ENCODE measurements at regions not wholly inside any gene's neighbourhood (a gene's known extent, or its start where the extent isn't known, plus 50 kb on each side); places are given as distances from the start of the nearest gene placed in this dataset.

DNA sequence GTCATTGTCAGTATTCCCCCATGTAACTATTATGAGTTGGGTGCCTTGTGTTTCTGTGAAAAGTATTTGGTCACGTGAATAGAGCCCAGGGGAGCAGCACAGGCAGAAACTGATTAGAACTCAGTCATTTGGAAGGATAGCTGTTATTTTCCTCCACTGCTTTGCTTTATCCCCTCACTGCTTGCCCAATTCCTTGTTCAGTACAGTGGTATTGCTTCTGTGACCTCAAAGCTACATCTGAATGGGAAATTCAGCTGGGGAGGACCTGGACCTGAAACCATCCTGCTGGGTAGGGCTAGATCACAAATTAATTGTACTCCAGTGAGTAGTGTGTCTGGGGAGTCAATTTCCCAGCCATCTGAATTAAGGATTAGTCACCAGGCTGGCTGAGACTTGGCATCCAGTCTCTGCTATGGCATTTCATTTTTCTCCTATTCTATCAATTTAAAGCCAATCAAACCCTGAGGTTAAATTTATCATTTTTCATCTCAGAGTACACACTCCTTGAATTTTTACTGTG, 1231.6 kb upstream of the GYPC start:
- H3K4me3 ChIP-seq, result no peak overlapping the region
- H3K9me2 ChIP-seq (ENCODE audit: insufficient read depth), result no peaks in the 10 kb centered on the region
- CTCF ChIA-PET, result no interaction called here
- no peaks in the 10 kb centered on the region for H3K4me1 ChIP-seq (replicated peaks; ENCODE audit: insufficient read depth)
- no peak for TF ChIP-seq EZH2 (IDR thresholded peaks at IDR 0.05; ENCODE audit: low read depth)
- TF ChIP-seq, protein P1, sequence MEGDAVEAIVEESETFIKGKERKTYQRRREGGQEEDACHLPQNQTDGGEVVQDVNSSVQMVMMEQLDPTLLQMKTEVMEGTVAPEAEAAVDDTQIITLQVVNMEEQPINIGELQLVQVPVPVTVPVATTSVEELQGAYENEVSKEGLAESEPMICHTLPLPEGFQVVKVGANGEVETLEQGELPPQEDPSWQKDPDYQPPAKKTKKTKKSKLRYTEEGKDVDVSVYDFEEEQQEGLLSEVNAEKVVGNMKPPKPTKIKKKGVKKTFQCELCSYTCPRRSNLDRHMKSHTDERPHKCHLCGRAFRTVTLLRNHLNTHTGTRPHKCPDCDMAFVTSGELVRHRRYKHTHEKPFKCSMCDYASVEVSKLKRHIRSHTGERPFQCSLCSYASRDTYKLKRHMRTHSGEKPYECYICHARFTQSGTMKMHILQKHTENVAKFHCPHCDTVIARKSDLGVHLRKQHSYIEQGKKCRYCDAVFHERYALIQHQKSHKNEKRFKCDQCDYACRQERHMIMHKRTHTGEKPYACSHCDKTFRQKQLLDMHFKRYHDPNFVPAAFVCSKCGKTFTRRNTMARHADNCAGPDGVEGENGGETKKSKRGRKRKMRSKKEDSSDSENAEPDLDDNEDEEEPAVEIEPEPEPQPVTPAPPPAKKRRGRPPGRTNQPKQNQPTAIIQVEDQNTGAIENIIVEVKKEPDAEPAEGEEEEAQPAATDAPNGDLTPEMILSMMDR (conservative IDR thresholded peaks at IDR 0.05), result no peak
- no peak overlapping the region for H2AFZ ChIP-seq
- H3K36me3 ChIP-seq (ENCODE audit: low read depth), result no peaks in the 10 kb centered on the region
- no peaks in the 10 kb centered on the region for H3K79me2 ChIP-seq (ENCODE audit: low read depth)
- H3K4me2 ChIP-seq, result no peak overlapping the region
- no peak overlapping the region for H3K27ac ChIP-seq
- no peaks in the 10 kb centered on the region for H4K20me1 ChIP-seq (ENCODE audit: insufficient read depth)
- no peaks in the 10 kb centered on the region for H3F3A ChIP-seq (ENCODE audit: insufficient read depth, low read depth)
- H3K9me3 ChIP-seq (ENCODE audit: insufficient read depth, low read depth), result no peaks in the 10 kb centered on the region
- no peaks in the 10 kb centered on the region for H3K27me3 ChIP-seq (ENCODE audit: insufficient read depth, low read depth)
- no TSS peak for BruUV-seq (replicated peaks)
- intact Hi-C loops (cut with micrococcal nuclease; ENCODE audit: unreplicated experiment), result no loop called here
- DNase-seq, result no peak
- POLR2A ChIA-PET (ENCODE audit: unreplicated experiment), result no interaction called here

DNA sequence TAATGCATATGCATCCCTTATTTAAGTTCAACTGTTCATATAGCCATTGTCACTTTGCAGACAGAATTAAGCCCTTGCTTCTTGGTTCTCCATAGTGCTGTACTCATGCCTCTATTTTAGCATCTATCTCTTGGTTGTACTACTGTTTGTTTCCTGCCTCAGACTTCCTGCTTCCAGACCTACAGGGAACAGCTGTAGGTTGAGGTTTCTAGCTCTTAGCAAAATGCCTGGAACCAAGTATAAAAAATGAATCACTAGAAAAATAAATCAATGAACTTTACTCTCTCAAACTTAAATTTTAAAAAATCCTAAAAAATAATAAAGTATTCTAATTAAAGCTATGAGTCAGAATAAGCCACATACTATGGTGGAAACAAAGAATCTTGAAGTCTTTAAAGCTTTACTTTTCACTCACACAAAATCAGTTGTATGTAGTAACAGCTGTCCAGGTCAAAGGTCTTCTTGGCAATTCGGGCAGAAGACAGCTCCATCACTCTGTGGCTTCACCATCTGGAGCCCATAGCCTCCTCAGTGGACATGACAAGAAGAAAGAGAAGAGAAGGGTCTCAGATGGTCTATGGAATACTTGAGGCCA, 1228.1 kb upstream of the GYPC start:
- TF ChIP-seq, protein P1 (conservative IDR thresholded peaks at IDR 0.05), result no peak
- TF ChIP-seq EZH2 (IDR thresholded peaks at IDR 0.05; ENCODE audit: low read depth), result no peak

DNA sequence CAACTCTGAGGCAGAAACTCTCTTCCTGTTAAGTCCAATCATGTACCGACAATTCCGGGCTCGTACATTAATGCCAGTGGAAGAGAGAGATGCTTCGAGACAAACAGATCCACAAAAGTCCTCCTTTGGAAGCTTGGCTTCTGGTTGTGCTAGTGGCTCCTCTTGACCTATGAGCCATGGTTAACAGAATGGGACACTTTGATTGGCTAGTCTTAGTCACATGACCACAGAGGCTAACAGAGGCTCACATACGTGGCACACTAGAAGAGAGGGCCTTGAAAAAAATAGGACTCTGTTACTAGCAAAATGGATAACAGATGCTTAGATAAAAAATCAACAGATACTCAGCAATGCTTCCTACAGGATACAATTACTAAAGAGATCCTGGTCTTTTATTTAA, 1211.9 kb upstream of the GYPC start:
- intact Hi-C loops (cut with micrococcal nuclease; ENCODE audit: unreplicated experiment), result no loop called here
- ChIA-PET CTCF (no interaction called here), POLR2A (ENCODE audit: unreplicated experiment) (no interaction called here)
- H3K27ac ChIP-seq, result no peak overlapping the region
- DNase-seq, result no peak
- TF ChIP-seq EZH2 (IDR thresholded peaks at IDR 0.05; ENCODE audit: low read depth), result no peak
- TF ChIP-seq, protein P1 (conservative IDR thresholded peaks at IDR 0.05), result no peak
- no peak overlapping the region for H3K4me3 ChIP-seq
- H3F3A ChIP-seq (ENCODE audit: insufficient read depth, low read depth), result no peaks in the 10 kb centered on the region
- no peaks in the 10 kb centered on the region for H3K79me2 ChIP-seq (ENCODE audit: low read depth)
- H2AFZ ChIP-seq, result no peak overlapping the region
- H3K9me3 ChIP-seq (ENCODE audit: insufficient read depth, low read depth), result no peaks in the 10 kb centered on the region
- H4K20me1 ChIP-seq (ENCODE audit: insufficient read depth), result no peaks in the 10 kb centered on the region
- H3K27me3 ChIP-seq (ENCODE audit: insufficient read depth, low read depth), result no peaks in the 10 kb centered on the region
- no TSS peak for BruUV-seq (replicated peaks)
- H3K9me2 ChIP-seq (ENCODE audit: insufficient read depth), result no peaks in the 10 kb centered on the region
- no peaks in the 10 kb centered on the region for H3K4me1 ChIP-seq (replicated peaks; ENCODE audit: insufficient read depth)
- H3K36me3 ChIP-seq (ENCODE audit: low read depth), result no peaks in the 10 kb centered on the region
- H3K4me2 ChIP-seq, result no peak overlapping the region

More for the DNA sequence above, 1228.1 kb upstream of the GYPC start:
- H3K4me2 ChIP-seq, result no peak overlapping the region
- H3K4me3 ChIP-seq, result no peak overlapping the region
- DNase-seq, result no peak
- no peak overlapping the region for H2AFZ ChIP-seq
- ChIA-PET POLR2A (ENCODE audit: unreplicated experiment) (no interaction called here), CTCF (no interaction called here)
- no peaks in the 10 kb centered on the region for H3K79me2 ChIP-seq (ENCODE audit: low read depth)
- no peaks in the 10 kb centered on the region for H4K20me1 ChIP-seq (ENCODE audit: insufficient read depth)
- intact Hi-C loops (cut with micrococcal nuclease; ENCODE audit: unreplicated experiment), result no loop called here
- no peaks in the 10 kb centered on the region for H3K36me3 ChIP-seq (ENCODE audit: low read depth)
- H3K27ac ChIP-seq, result no peak overlapping the region
- no peaks in the 10 kb centered on the region for H3K27me3 ChIP-seq (ENCODE audit: insufficient read depth, low read depth)
- no peaks in the 10 kb centered on the region for H3F3A ChIP-seq (ENCODE audit: insufficient read depth, low read depth)
- no peaks in the 10 kb centered on the region for H3K9me3 ChIP-seq (ENCODE audit: insufficient read depth, low read depth)
- H3K9me2 ChIP-seq (ENCODE audit: insufficient read depth), result no peaks in the 10 kb centered on the region
- H3K4me1 ChIP-seq (replicated peaks; ENCODE audit: insufficient read depth), result no peaks in the 10 kb centered on the region
- no TSS peak for BruUV-seq (replicated peaks)

Data from PC-9 (cell line).